NT2/D1 (cell line): ENCODE measurements at regions not wholly inside any gene's neighbourhood (a gene's known extent, or its start where the extent isn't known, plus 50 kb on each side); places are given as distances from the start of the nearest gene placed in this dataset.

Source experiments
- DNase-seq: peaks from one replicate; pipeline ENCODE4 v3.0.0-alpha.2; 2011; ENCODE audit warnings: low read depth, low spot score
- H3K27me3 ChIP-seq: 2 replicates; pipeline ENCODE4 v1.6.0; 2011; ENCODE audit warnings: mild to moderate bottlenecking; ENCODE audit not compliant: insufficient read length, insufficient read depth
- H3K36me3 ChIP-seq: 2 replicates; pipeline ENCODE4 v1.6.1; 2011; ENCODE audit warnings: mild to moderate bottlenecking, low read length, mixed read lengths; ENCODE audit not compliant: insufficient read depth, insufficient read length
- H3K4me1 ChIP-seq: 2 replicates; pipeline ENCODE4 v1.5.1; 2011; ENCODE audit not compliant: insufficient read depth, insufficient read length
- H3K4me3 ChIP-seq: 2 replicates; pipeline ENCODE4 v1.5.1; 2011; ENCODE audit warnings: low read depth; ENCODE audit not compliant: insufficient read length
- H3K9ac ChIP-seq: 2 replicates; pipeline ENCODE4 v1.6.0; 2011; ENCODE audit warnings: low read depth; ENCODE audit not compliant: insufficient read length
- H3K9me3 ChIP-seq: 2 replicates; pipeline ENCODE4 v1.5.1; 2011; ENCODE audit warnings: mild to moderate bottlenecking, low read length; ENCODE audit not compliant: insufficient read depth
- SUZ12 ChIP-seq: IDR thresholded peaks from 2 replicates; pipeline ENCODE4 v1.6.1; 2011; ENCODE audit not compliant: insufficient read length, insufficient read depth; ENCODE audit errors: extremely low read depth
- YY1 ChIP-seq: IDR thresholded peaks from 2 replicates; pipeline ENCODE4 v1.6.1; 2011; ENCODE audit not compliant: insufficient read length, insufficient read depth
- ZNF274 ChIP-seq: IDR thresholded peaks from 2 replicates; pipeline ENCODE4 v1.6.1; 2011; ENCODE audit warnings: mild to moderate bottlenecking, low read depth, low read length

DNA sequence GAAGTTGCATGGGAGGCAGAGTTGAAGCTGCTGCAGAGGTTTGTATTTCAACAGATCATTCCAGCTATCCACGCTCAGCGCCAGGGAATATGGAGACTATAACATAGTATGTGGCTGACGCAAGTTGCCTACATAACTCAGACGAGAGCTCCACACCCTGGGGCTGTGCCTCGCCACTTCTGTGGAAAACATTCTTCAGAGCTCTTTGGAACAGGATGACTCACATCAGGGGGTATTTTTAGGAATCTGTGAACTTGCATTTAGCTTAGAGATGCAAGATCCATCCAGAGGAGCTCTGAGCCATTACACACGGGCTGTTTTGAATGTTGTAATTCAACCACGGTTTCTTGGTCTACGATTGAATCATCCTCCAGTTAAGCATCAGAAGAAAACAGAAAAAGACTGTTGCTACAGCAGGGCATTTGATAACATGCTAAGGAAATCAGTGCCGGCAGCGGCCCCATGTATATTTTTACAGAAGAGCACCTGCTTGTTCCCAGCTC lies 481.5 kb upstream of the AKR1E2 start:
- H3K36me3 ChIP-seq = no peaks in the 10 kb centered on the region
- H3K27me3 ChIP-seq = no peaks in the 10 kb centered on the region
- no peaks in the 10 kb centered on the region for H3K4me1 ChIP-seq
- TF ChIP-seq ZNF274 = no peak
- TF ChIP-seq YY1 = no peak
- no peak for TF ChIP-seq SUZ12
- DNase-seq = peak; percentile 40
- H3K4me3 ChIP-seq = no peak overlapping the region
- H3K9me3 ChIP-seq = no peaks in the 10 kb centered on the region
- no peak overlapping the region for H3K9ac ChIP-seq

DNA sequence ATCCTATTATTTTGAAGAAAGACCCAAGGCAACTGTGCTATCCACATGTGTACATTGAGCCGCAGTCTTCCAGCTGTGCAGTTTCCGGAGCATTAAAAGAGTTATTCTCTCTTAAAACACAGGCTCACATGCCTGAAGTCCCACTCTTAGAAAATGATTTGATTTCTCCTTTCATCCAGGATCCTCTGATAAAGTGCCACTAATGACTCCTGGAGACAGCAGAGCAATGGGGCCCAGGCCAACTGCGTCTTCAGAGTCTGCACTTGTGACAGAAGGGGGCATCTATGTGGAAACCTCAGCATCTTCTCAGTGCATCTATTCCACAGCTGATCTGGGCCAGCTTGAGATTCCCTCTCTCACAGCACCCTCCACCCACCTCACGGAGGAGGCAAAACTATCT lies 482.1 kb upstream of the AKR1E2 start:
- no peak for DNase-seq
- TF ChIP-seq SUZ12 = no peak
- TF ChIP-seq ZNF274 = no peak
- no peak for TF ChIP-seq YY1
- Histone ChIP-seq H3K9ac (no peak overlapping the region), H3K27me3 (no peaks in the 10 kb centered on the region), H3K9me3 (no peaks in the 10 kb centered on the region), H3K36me3 (no peaks in the 10 kb centered on the region), H3K4me1 (no peaks in the 10 kb centered on the region), H3K4me3 (no peak overlapping the region)

DNA sequence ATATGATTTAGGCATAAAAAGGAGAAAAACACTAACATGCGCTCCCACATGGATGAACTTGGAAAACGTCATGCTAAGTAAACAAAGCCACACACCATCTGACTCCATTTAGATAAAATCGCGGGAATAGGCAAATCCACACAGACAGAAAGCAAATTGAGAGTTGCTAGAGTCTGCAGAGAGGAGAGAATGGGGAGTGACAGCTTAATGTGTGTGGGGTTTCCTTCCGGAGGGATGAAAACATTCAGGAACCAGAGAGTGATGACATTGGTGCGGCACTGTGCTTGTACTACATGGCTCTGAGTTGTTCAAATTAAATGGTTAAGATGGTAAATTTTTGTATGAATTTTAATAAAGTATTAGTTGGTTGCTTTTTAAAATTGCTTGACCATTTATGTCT lies 482.9 kb upstream of the AKR1E2 start:
- Histone ChIP-seq H3K36me3 (no peaks in the 10 kb centered on the region), H3K27me3 (no peaks in the 10 kb centered on the region), H3K9ac (no peak overlapping the region), H3K4me1 (no peaks in the 10 kb centered on the region), H3K4me3 (no peak overlapping the region), H3K9me3 (no peaks in the 10 kb centered on the region)
- no peak for DNase-seq
- TF ChIP-seq YY1 = no peak
- TF ChIP-seq ZNF274 = no peak
- TF ChIP-seq SUZ12 = no peak

DNA sequence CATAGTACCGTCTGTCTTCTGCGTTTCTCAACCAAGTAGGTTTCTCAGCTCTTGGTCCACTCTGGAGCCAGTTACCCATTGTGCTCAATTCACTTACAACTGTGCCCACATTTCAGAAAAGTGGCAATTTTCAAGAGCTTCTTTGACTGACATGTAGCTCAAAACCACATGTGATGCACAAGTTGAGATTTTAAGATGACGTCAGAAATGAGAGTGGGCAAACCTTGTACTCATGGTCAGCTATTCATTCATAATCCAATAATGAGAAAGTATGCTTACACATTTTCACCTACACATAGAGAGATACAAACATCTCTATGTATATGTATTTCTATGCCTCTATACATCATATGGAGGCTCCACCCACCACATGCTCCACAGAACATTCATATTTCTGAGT lies 487.2 kb upstream of the AKR1E2 start:
- no peaks in the 10 kb centered on the region for H3K9me3 ChIP-seq

DNA sequence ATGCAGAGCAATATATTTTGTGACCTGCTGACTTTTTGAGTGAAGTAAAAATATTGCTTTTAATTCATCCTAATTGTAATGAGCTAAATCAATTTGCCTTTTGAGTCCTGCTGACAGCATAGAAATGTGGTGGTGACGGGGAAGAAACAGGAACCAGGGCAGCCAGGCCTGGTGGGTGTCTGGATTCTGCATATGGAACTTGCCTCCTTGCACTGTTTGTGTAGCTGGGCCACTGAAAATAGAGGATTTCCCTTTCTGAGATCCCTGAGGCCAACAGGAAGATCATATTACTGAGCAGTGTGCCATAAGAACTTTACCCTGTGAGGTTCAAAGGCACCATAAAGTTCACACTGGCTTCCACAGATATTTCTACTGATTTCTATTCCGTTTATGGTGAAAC lies 488.4 kb upstream of the AKR1E2 start:
- Histone ChIP-seq H3K27me3 (no peaks in the 10 kb centered on the region), H3K9me3 (no peaks in the 10 kb centered on the region), H3K36me3 (no peaks in the 10 kb centered on the region), H3K4me3 (no peak overlapping the region), H3K4me1 (no peaks in the 10 kb centered on the region), H3K9ac (no peak overlapping the region)
- no peak for DNase-seq
- no peak for TF ChIP-seq SUZ12

More for the DNA sequence above, 487.2 kb upstream of the AKR1E2 start:
- TF ChIP-seq ZNF274 = no peak
- no peak for TF ChIP-seq YY1
- TF ChIP-seq SUZ12 = no peak
- no peak for DNase-seq
- no peaks in the 10 kb centered on the region for H3K36me3 ChIP-seq
- H3K27me3 ChIP-seq = no peaks in the 10 kb centered on the region
- no peak overlapping the region for H3K9ac ChIP-seq
- H3K4me1 ChIP-seq = no peaks in the 10 kb centered on the region
- no peak overlapping the region for H3K4me3 ChIP-seq

DNA sequence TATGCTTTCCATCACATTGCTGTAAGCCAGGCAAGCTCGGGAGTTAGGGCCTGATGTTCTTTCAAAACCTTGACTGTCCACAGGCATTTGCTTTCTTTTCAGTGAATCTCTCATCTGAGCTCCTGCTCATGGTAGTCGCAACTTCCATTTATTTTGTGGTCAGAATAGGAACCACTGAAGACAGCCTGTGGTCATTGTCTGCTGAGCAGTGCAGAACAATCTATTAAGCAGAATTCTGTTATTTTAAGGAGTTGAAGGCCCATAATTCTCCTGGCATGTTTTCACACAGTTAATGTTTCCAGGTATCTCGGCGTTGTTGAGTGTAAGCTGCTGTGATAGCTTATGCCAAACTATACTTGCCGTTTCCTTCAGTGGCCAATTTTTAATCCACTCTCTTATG lies 491.1 kb upstream of the AKR1E2 start:
- no peak for TF ChIP-seq ZNF274
- TF ChIP-seq SUZ12 = no peak
- TF ChIP-seq YY1 = no peak
- no peaks in the 10 kb centered on the region for H3K27me3 ChIP-seq
- H3K36me3 ChIP-seq = no peaks in the 10 kb centered on the region
- H3K4me1 ChIP-seq = no peaks in the 10 kb centered on the region
- H3K4me3 ChIP-seq = no peak overlapping the region
- H3K9me3 ChIP-seq = no peaks in the 10 kb centered on the region
- DNase-seq = no peak
- H3K9ac ChIP-seq = no peak overlapping the region

DNA sequence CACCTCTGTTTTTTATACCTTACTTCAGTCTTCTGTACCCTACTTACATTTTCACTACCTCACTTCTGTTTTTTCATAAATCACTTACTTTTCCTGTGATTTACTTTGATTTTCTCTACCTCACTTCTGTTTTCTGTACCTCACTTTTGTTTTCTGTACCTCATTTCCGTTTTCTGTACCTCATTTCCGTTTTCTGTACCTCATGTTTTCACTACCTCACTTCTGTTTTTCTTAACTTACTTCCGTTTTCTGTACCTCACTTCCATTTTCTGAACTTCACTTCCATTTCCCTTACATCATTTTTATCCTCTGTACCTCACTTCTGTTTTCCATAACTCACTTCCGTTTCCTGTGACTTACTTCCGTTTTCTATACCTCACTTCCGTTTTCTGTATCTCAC lies 492.0 kb upstream of the AKR1E2 start:
- DNase-seq = no peak
- Histone ChIP-seq H3K9ac (no peak overlapping the region), H3K4me3 (no peak overlapping the region), H3K4me1 (no peaks in the 10 kb centered on the region), H3K36me3 (no peaks in the 10 kb centered on the region), H3K27me3 (no peaks in the 10 kb centered on the region), H3K9me3 (no peaks in the 10 kb centered on the region)
- TF ChIP-seq SUZ12 (no peak), ZNF274 (no peak), YY1 (no peak)

DNA sequence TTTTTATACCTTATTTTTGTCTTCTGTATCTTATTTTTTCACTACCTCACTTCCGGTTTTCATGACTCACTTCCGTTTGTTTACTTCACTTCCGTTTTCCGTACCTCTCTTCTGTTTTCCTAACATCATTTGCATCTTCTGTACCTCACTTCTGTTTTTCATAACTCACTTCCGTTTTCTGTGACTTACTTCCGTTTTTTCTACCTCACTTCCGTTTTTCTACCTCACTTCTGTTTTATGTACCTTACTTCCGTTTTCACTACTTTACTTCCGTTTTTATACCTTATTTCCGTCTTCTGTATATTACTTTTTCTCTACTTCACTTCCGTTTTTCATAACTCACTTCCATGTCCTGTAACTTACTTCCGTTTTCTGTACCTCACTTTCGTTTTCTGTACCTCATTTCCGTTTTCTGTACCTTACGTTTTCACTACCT lies 492.5 kb upstream of the AKR1E2 start:
- no peaks in the 10 kb centered on the region for H3K9me3 ChIP-seq
- no peaks in the 10 kb centered on the region for H3K27me3 ChIP-seq
- no peak overlapping the region for H3K4me3 ChIP-seq
- no peak for DNase-seq
- H3K36me3 ChIP-seq = no peaks in the 10 kb centered on the region
- no peaks in the 10 kb centered on the region for H3K4me1 ChIP-seq
- H3K9ac ChIP-seq = no peak overlapping the region
- no peak for TF ChIP-seq SUZ12
- TF ChIP-seq ZNF274 = no peak
- no peak for TF ChIP-seq YY1
